ENCODE measurements at regions not wholly inside any gene's neighbourhood (a gene's known extent, or its start where the extent isn't known, plus 50 kb on each side); places are given as distances from the start of the nearest gene placed in this dataset.

DNA sequence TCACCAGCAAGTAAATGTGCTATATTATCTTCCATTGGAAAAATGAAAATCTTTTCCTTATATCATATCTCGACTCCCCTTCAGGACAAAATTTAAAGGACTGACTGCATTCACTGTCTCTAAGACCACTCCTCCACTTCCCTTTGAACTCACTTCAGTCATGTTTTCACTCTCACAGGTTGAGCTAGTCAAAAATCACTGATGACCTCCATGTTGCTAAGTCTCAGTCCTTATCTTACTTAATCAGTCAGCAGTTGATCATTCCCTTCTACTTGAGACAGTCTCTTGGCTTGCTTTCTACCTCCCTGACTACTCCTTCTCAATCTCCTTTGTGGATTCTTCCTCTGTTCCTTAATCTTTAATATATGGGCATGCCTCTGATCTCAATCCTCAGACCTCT, 117.0 kb upstream of the LSM6 start:
- Histone ChIP-seq H3K9me3 (ENCODE audit: control insufficient read depth, insufficient read depth, low read depth, low read length) (no peaks in the 10 kb centered on the region), H3K4me3 (ENCODE audit: low read depth, low read length) (no peak overlapping the region), H3K27ac (ENCODE audit: extremely low read depth, low read depth, low read length) (no peak overlapping the region), H3K4me1 (ENCODE audit: control insufficient read depth, insufficient read depth, low read length) (no peaks in the 10 kb centered on the region), H3K36me3 (ENCODE audit: control insufficient read depth in 2 of 2, insufficient read depth in 1 of 2, low read length in 2 of 2) (no peaks in the 10 kb centered on the region)
- POLR2A ChIA-PET = no interaction called here
- CTCF ChIA-PET = interaction anchor here (0.9 kb wide), 1 partner anchor 102 kb away, joined by 3 read pairs; no protein-coding TSS in a partner anchor
- no peak for TF ChIP-seq ZNF114 (tag by site-specific recombination; IDR thresholded peaks at IDR 0.05)

DNA sequence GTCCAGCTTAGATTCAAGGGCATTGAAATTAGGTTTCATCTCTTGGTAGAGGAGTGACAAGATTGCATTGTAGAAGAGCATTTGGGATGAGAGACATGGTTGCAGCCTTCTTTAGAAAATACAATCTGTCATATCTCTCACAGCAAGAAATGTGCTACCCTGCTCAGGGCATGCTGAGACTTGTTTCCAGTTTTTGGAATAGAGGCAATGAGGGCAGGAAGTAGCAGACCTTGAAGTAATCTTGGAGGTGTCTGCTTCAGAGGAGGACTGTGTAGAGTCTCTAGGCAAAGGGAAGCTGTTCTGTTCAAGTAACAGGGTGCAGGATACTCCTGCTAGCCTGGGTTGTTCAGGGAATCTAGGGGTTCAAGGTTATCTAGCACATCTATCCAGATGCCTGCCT, 116.1 kb upstream of the ZNF827 start:
- TF ChIP-seq ZNF785 (tag by site-specific recombination; IDR thresholded peaks at IDR 0.05) (no peak), ZNF223 (tag by site-specific recombination; IDR thresholded peaks at IDR 0.05) (no peak), ZNF391 (tag by site-specific recombination; IDR thresholded peaks at IDR 0.05; ENCODE audit: borderline replicate concordance, low read depth) (no peak), FEZF1 (tag by site-specific recombination; IDR thresholded peaks at IDR 0.05) (no peak), ZSCAN23 (tag by site-specific recombination; IDR thresholded peaks at IDR 0.05) (no peak), PRDM1 (tag by site-specific recombination; IDR thresholded peaks at IDR 0.05) (no peak), RBAK (tag by site-specific recombination; IDR thresholded peaks at IDR 0.05) (no peak), ZNF48 (tag by site-specific recombination; IDR thresholded peaks at IDR 0.05) (no peak), ZIC2 (tag by site-specific recombination; IDR thresholded peaks at IDR 0.05) (no peak), ZNF555 (tag by site-specific recombination; conservative IDR thresholded peaks at IDR 0.05) (no peak), SETDB1 (IDR thresholded peaks at IDR 0.05; ENCODE audit: insufficient read length, low read length) (no peak), ZFP69B (tag by site-specific recombination; IDR thresholded peaks at IDR 0.05) (no peak), SCRT2 (tag by site-specific recombination; IDR thresholded peaks at IDR 0.05) (no peak), ZNF157 (tag by site-specific recombination; IDR thresholded peaks at IDR 0.05) (no peak)
- TF ChIP-seq, protein P1, sequence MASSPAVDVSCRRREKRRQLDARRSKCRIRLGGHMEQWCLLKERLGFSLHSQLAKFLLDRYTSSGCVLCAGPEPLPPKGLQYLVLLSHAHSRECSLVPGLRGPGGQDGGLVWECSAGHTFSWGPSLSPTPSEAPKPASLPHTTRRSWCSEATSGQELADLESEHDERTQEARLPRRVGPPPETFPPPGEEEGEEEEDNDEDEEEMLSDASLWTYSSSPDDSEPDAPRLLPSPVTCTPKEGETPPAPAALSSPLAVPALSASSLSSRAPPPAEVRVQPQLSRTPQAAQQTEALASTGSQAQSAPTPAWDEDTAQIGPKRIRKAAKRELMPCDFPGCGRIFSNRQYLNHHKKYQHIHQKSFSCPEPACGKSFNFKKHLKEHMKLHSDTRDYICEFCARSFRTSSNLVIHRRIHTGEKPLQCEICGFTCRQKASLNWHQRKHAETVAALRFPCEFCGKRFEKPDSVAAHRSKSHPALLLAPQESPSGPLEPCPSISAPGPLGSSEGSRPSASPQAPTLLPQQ (tag by site-specific recombination; IDR thresholded peaks at IDR 0.05) = no peak
- TF ChIP-seq, protein P2, sequence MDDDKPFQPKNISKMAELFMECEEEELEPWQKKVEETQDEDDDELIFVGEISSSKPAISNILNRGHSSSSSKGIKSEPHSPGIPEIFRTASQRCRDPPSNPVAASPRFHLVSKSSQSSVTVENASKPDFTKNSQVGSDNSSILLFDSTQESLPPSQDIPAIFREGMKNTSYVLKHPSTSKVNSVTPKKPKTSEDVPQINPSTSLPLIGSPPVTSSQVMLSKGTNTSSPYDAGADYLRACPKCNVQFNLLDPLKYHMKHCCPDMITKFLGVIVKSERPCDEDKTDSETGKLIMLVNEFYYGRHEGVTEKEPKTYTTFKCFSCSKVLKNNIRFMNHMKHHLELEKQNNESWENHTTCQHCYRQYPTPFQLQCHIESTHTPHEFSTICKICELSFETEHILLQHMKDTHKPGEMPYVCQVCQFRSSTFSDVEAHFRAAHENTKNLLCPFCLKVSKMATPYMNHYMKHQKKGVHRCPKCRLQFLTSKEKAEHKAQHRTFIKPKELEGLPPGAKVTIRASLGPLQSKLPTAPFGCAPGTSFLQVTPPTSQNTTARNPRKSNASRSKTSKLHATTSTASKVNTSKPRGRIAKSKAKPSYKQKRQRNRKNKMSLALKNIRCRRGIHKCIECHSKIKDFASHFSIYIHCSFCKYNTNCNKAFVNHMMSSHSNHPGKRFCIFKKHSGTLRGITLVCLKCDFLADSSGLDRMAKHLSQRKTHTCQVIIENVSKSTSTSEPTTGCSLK (tag by site-specific recombination; IDR thresholded peaks at IDR 0.05) = no peak
- TF ChIP-seq, protein P3, sequence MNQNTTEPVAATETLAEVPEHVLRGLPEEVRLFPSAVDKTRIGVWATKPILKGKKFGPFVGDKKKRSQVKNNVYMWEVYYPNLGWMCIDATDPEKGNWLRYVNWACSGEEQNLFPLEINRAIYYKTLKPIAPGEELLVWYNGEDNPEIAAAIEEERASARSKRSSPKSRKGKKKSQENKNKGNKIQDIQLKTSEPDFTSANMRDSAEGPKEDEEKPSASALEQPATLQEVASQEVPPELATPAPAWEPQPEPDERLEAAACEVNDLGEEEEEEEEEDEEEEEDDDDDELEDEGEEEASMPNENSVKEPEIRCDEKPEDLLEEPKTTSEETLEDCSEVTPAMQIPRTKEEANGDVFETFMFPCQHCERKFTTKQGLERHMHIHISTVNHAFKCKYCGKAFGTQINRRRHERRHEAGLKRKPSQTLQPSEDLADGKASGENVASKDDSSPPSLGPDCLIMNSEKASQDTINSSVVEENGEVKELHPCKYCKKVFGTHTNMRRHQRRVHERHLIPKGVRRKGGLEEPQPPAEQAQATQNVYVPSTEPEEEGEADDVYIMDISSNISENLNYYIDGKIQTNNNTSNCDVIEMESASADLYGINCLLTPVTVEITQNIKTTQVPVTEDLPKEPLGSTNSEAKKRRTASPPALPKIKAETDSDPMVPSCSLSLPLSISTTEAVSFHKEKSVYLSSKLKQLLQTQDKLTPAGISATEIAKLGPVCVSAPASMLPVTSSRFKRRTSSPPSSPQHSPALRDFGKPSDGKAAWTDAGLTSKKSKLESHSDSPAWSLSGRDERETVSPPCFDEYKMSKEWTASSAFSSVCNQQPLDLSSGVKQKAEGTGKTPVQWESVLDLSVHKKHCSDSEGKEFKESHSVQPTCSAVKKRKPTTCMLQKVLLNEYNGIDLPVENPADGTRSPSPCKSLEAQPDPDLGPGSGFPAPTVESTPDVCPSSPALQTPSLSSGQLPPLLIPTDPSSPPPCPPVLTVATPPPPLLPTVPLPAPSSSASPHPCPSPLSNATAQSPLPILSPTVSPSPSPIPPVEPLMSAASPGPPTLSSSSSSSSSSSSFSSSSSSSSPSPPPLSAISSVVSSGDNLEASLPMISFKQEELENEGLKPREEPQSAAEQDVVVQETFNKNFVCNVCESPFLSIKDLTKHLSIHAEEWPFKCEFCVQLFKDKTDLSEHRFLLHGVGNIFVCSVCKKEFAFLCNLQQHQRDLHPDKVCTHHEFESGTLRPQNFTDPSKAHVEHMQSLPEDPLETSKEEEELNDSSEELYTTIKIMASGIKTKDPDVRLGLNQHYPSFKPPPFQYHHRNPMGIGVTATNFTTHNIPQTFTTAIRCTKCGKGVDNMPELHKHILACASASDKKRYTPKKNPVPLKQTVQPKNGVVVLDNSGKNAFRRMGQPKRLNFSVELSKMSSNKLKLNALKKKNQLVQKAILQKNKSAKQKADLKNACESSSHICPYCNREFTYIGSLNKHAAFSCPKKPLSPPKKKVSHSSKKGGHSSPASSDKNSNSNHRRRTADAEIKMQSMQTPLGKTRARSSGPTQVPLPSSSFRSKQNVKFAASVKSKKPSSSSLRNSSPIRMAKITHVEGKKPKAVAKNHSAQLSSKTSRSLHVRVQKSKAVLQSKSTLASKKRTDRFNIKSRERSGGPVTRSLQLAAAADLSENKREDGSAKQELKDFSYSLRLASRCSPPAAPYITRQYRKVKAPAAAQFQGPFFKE (tag by site-specific recombination; IDR thresholded peaks at IDR 0.05; ENCODE audit: borderline replicate concordance) = no peak
- H3K4me1 ChIP-seq (ENCODE audit: control insufficient read depth, insufficient read depth, low read length) = no peaks in the 10 kb centered on the region
- no peaks in the 10 kb centered on the region for H3K36me3 ChIP-seq (ENCODE audit: control insufficient read depth in 2 of 2, insufficient read depth in 1 of 2, low read length in 2 of 2)
- H3K9me3 ChIP-seq (ENCODE audit: control insufficient read depth, insufficient read depth, low read depth, low read length) = no peaks in the 10 kb centered on the region
- POLR2A ChIA-PET = no interaction called here
- H3K4me3 ChIP-seq (ENCODE audit: low read depth, low read length) = no peak overlapping the region
- no peak overlapping the region for H3K27ac ChIP-seq (ENCODE audit: extremely low read depth, low read depth, low read length)
- CTCF ChIA-PET = no interaction called here

Measured in HEK293 (cell line).